ENCODE measurements at regions not wholly inside any gene's neighbourhood (a gene's known extent, or its start where the extent isn't known, plus 50 kb on each side); places are given as distances from the start of the nearest gene placed in this dataset.
"Not testable (repeated sequence)": the region's sequence is repeated elsewhere in the genome, so short reads cannot be mapped to it uniquely, and the experiment has no call there.

- DNase-seq (ENCODE audit: low spot score) = not testable (repeated sequence)
Measured at GRCh38 chr2:139410147-139410832, 630.1 kb upstream of the NXPH2 start.

DNA sequence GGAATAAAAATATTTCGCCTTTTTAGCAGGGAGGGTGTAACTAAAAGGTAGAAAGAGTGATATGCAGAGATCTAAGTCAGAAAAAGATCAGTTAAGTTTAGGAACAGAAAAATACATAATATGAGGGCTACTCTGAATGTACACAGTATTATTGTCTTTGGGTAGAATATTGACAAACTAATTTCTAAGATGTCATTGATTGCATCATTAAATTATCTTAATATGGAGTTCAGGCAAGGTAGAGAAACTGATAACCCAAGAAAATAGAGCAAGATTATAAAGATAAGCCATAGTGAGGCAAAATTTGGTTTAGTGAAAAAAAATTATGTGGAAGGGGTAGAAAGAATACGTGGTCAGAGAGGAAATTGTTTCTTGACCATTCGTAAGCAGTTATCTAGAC, 629.0 kb upstream of the NXPH2 start:
- DNase-seq (ENCODE audit: low spot score) = no peak

DNA sequence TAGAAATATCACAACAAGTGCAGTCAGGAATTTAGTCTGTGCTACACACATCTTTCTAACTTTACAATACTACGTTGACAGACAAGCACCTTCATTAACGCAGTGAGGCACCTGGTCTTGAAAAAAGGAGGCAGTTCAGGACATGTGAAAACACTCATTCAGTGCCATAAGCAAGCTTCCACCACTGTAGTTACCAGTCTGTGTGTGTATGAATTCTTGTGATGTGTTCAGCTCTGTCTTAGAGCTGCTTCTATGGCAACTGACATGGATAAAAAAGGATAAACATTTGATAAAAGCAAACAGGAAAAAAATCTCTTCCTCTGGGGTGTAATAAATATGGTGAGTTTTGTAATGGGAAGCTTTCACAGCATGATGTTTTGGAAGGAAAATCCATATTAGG, 623.8 kb upstream of the NXPH2 start:
- DNase-seq (ENCODE audit: low spot score) = no peak

- no peak for DNase-seq (ENCODE audit: low spot score)
Measured at GRCh38 chr2:139394801-139395200, 614.6 kb upstream of the NXPH2 start.

DNA sequence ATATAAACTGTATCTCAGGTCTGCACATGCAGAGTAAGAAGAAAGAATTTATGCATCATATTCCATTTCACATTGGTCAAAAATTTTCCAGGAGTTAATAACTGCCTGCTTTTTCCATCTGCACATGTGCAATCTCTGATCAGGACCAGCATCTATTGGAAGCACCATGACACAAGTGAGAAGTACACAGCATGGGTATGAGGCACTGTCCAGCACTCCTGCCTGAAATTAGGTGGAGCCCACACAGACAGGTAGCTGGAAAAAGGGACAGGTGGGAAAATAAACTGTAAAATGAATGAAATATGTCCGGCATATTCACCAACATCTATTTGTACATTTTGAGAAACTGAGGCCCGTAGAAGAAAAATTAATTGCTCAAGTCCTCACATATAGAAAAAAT, 609.2 kb upstream of the NXPH2 start:
- DNase-seq (ENCODE audit: low spot score) = no peak

DNA sequence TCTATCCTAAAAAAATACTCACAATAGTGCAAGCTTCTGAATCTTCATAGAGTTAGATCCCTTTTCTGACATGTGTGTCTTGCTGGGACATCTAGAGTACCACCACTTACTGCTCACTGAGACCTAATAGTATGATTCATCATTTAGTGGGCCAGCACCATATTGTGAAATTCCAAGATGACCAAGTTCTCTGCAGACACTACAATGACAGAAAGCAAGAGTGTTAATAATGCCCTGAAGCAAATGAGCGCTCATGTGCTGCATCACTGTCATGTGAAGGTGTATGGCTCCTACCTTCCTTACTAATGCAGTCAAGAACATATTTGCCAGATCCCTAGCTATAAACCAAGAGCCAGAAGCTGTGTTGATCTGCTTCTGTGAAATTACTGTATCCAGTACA, 606.2 kb upstream of the NXPH2 start:
- no peak for DNase-seq (ENCODE audit: low spot score)

DNA sequence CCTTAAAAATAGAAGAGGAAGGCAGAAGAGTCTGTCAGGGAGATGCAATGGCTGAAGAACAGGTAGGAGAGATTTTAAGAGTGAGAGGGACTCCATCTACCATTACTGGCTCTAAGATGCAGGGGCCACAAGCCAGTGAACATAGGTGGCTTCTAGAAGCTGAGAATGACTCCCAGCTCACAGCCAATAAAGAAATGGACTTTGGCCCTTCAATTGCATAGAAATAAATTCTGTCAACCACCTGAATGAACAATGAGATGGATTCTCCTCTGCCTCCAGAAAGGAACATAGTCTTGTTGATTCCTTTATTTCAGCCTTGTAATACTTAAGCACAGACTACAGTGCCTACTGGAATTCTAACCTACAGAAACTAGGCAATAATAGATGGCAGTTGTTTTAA, 603.3 kb upstream of the NXPH2 start:
- DNase-seq (ENCODE audit: low spot score) = no peak

GRCh38 chr2:139380051-139380450, 599.9 kb upstream of the NXPH2 start:
- no peak for DNase-seq (ENCODE audit: low spot score)

GRCh38 chr2:139378373-139378772, 598.2 kb upstream of the NXPH2 start:
- no peak for DNase-seq (ENCODE audit: low spot score)

DNA sequence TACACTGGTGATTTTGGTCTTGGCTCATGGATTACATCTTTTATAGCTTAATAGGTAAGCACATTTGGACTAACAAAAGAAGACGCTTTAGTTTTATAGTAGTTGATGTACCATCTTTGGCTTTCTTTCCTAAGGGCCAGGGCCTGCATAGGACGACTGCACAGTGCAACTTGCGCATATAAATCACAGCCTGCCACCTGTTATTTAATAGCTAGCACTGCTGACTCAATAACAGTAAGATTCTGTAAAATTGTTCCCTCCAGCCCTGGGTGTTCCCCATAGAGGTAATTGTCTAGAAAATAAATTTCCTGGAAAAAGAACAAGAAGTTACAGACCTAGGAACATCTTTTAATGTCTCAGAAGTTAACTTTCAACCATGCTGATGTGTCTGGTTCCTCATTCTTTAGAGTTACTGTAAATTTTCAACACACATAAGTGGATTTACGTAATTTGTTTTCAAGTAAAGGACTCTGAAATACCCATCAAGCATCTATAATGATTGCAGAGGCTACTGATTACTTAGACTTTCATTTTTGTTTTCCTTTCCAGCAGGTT, 594.2 kb upstream of the NXPH2 start:
- DNase-seq (ENCODE audit: low spot score) = no peak

DNA sequence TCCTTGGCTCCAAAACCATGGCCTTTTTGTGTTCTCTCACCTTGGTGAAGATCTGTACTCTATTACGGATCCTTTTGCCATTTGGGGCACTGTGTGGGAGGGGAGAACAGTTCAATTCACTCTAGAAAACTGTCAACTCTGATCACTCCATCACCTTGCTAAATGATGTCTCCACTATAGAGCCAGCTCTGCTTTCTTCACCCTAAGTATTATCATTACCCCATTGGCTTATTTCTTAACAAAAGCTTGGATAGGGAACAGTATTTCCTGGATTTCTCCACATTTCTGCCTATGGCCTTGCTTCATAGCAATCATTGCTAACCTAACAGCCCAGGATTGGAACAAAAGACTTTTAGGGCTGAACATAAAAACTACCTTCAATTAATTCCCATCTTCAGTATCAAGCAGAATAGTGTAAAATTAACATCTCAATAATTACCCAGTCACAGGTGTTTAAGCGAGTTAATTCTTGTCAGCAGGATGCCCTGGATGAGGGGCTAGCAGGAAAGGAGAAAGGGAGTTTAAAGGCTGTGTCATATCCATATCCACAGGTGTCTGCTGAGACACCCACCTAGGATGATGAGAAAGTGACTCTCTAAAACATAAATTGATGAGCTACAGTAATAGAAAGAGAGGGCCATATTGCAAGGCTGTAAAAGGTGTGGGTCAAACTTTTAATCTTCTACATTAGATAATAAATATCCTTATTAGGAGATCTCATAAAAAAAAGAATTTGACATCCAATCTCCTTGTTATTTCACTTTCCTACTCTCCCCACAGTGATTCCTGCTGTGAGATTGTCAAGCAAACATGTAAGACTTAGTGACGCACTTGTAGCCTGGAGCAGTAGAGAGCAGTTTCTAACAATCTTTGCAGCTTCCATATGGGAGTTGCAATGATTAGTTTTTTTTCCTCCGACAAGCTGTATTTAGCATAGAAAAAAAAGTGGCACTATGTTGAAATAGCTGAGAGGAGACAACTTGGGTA, 589.5 kb upstream of the NXPH2 start:
- DNase-seq (ENCODE audit: low spot score) = no peak

DNA sequence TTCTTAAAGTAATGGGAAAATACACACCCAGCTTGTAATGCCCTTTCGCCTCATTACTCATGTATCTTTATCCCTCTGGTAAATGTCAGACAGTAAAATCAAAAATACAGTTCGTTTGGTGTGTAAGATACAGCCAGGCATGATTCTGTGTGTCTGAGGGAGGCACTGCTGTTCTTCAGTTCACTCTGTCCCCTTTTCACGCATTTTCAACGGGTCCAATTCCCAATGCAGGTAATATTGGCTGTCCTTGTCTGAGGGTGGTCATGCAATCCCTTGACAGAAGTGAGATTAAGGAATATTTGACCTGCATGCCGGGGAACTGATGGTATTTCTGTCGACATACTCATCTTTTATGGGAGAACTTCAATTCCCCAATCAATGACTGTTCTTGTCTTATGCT, 587.2 kb upstream of the NXPH2 start:
- no peak for DNase-seq (ENCODE audit: low spot score)

GRCh38 chr2:139366681-139367080, 586.5 kb upstream of the NXPH2 start:
- no peak for DNase-seq (ENCODE audit: low spot score)

GRCh38 chr2:139365189-139365588, 585.0 kb upstream of the NXPH2 start:
- DNase-seq (ENCODE audit: low spot score) = no peak

DNA sequence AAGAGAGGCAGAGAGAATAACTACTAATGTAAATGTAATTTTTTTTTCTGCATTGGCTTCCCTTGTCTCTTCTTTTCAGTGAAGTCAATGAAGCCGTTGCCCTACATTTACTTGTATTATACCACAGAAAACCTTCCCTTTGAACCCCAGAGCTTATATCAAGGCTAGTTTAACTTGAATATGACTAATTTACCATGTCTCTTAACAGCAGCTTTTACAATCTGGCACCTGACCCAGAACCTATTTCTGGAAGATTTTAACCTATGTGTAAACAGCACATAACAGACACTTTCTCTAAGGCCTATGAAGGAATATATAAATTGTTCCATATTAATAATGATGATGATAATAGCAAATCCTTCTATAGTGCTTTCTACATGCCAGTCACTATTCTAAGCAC, 580.5 kb upstream of the NXPH2 start:
- DNase-seq (ENCODE audit: low spot score) = no peak

DNA sequence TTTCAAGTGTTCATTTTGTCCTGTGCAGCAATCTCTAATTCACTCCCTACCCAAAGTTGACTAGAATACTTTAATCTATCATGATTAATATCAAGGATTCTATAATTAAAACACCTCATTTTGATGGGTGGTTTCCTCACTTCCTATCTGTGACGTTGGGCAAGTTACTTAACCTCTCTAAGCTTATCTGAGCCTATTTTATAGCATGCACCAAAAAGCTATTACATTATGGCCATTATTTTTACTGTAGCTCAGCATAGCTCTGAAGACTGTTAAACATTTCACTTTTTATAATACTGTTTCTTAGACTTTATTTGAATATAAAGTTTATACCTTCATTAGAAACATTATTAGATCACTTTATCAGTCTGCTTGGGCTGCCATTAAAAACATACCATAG, 579.6 kb upstream of the NXPH2 start:
- DNase-seq (ENCODE audit: low spot score) = no peak

- DNase-seq (ENCODE audit: low spot score) = no peak
Measured at GRCh38 chr2:139357972-139358371, 577.8 kb upstream of the NXPH2 start.

GRCh38 chr2:139354518-139354917, 574.3 kb upstream of the NXPH2 start:
- DNase-seq (ENCODE audit: low spot score) = no peak

DNA sequence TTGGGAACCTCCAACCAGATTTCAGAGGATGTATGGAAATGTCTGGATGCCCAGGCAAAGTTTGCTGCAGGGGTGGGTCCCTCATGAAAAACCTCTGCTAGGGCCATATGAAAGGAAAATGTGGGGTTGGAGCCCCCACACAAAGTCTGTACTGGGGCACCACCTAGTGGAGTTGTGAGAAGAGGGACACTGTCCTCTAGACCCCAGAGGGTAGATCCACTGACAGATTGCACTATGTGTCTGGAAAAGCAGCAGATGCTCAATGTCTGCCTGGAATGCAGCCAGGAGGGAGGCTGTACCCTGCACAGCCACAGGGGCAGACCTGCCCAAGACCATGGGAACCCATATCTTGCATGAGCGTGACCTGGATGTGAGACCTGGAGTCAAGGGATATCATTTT, 573.7 kb upstream of the NXPH2 start:
- no peak for DNase-seq (ENCODE audit: low spot score)

DNA sequence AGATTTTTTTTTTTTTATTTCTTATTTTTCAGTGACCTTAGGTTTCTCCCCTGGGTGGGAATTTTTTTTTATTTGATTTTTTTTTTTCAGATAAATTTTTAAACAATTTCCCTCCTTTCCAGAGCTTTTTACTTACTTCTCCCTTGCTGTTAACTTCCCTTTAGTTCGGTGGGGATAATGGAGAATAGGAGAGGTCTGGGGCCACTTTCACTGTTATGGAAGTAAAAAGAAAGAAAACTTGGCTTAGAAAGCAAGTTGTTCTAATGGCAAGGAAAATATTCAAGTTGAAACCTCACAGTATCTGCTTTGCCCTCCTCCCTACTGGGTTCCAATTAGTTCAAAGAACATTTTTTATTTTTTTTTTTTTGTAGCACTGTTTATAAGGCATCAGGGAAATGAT, 537.1 kb upstream of the NXPH2 start:
- DNase-seq (ENCODE audit: low spot score) = no peak

DNA sequence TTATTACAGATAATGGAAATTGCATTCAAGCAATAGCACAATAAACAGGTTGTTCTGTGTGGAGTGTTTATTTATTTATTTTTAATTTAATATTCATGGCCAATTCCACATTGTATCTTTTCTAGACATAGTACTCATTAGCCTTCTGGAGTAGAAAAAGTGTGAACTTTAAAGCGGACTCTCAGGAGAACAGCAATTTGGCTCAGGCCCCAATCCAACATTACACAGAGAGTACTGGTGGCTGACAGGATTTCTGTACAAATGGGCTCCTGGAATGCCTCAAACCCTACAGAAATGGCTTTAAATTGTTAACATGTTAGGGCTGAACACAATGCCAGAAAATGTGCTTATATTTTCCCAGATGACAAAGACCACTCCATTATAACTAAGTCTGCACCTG, 533.9 kb upstream of the NXPH2 start:
- no peak for DNase-seq (ENCODE audit: low spot score)

- DNase-seq (ENCODE audit: low spot score) = no peak
Measured at GRCh38 chr2:139296672-139297209, 516.6 kb upstream of the NXPH2 start.

DNA sequence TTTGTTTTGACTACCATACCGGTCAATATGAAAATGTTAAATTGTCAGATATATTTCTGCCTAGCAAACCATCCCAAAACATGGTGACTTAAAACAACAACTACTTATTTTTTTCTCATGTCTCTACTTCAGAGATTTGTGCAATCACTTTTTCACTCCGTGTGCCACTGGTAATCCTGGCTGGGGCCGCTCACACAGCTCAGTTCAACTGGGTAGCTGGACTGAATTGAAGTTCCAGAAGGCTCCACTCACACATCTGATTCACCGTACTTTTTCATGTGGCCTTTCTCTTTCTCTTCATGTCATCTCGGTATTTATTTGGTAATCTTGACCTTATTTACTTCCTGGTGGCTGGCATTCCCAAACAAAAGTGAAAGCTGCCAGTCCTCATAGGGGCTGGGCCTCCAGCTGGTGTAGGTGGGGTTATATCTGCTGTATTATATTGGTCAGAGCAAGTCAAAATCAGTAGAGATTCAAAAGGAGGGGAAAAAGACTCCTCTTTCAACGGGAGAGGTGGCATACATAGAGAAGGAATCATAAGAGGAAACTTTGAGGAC, 513.9 kb upstream of the NXPH2 start:
- DNase-seq (ENCODE audit: low spot score) = no peak

Data from GM03348 (cell line).